ENCODE measurements at regions not wholly inside any gene's neighbourhood (a gene's known extent, or its start where the extent isn't known, plus 50 kb on each side); places are given as distances from the start of the nearest gene placed in this dataset.
A peak's percentile ranks its signal among the peaks of the same experiment; 100 is the strongest.
"Not testable (repeated sequence)": the region's sequence is repeated elsewhere in the genome, so short reads cannot be mapped to it uniquely, and the experiment has no call there.

DNA sequence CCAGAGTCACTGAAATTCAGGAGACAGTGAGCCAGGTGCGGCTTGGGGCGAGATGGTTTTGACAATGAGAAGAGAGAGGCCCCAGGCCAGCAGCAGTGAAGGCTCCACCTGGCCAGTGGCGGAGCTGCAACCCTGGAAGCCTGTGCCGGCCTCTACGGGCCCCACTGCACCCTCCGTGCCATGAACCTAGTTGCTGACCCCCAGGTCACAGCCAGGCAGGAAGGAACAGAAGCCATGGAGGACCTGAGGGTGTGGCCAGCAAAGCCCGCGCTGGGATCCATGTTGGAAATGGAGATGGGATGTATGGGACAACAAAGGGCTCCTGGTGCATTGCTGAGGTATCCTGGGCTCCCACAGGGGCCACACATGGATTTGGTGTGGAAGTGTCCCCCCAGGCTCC is 1528.5 kb downstream of the BRD1 start:
- Histone ChIP-seq H4K20me1 (ENCODE audit: insufficient read depth, low read length) (no peaks in the 10 kb centered on the region), H3K9me2 (replicated peaks; ENCODE audit: insufficient read depth, low read length) (no peaks in the 10 kb centered on the region), H3K79me2 (ENCODE audit: low read length) (no peaks in the 10 kb centered on the region), H3K27me3 (replicated peaks; ENCODE audit: insufficient read depth, low read length) (no peaks in the 10 kb centered on the region), H3K27ac (ENCODE audit: low read length) (no peak overlapping the region), H3K9ac (ENCODE audit: low read length) (no peak overlapping the region), H3F3A (ENCODE audit: insufficient read depth, low read length) (no peaks in the 10 kb centered on the region), H3K36me3 (replicated peaks; ENCODE audit: insufficient read depth, low read length) (no peaks in the 10 kb centered on the region), H2AFZ (ENCODE audit: low read length) (no peak overlapping the region), H3K4me1 (ENCODE audit: low read length) (no peaks in the 10 kb centered on the region), H3K4me3 (ENCODE audit: low read length) (no peak overlapping the region), H3K9me3 (replicated peaks; ENCODE audit: insufficient read depth, low read length) (no peaks in the 10 kb centered on the region), H3K4me2 (ENCODE audit: low read depth, low read length) (no peak overlapping the region)
- TF ChIP-seq, protein P1, sequence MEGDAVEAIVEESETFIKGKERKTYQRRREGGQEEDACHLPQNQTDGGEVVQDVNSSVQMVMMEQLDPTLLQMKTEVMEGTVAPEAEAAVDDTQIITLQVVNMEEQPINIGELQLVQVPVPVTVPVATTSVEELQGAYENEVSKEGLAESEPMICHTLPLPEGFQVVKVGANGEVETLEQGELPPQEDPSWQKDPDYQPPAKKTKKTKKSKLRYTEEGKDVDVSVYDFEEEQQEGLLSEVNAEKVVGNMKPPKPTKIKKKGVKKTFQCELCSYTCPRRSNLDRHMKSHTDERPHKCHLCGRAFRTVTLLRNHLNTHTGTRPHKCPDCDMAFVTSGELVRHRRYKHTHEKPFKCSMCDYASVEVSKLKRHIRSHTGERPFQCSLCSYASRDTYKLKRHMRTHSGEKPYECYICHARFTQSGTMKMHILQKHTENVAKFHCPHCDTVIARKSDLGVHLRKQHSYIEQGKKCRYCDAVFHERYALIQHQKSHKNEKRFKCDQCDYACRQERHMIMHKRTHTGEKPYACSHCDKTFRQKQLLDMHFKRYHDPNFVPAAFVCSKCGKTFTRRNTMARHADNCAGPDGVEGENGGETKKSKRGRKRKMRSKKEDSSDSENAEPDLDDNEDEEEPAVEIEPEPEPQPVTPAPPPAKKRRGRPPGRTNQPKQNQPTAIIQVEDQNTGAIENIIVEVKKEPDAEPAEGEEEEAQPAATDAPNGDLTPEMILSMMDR (IDR thresholded peaks at IDR 0.05; ENCODE audit: low read length), result no peak
- TF ChIP-seq EZH2phosphoT487 (IDR thresholded peaks at IDR 0.05; ENCODE audit: low read length), result no peak
- no peak for TF ChIP-seq EZH2 (optimal IDR thresholded peaks at IDR 0.05; ENCODE audit: low read depth, low read length)
- no peak for DNase-seq

DNA sequence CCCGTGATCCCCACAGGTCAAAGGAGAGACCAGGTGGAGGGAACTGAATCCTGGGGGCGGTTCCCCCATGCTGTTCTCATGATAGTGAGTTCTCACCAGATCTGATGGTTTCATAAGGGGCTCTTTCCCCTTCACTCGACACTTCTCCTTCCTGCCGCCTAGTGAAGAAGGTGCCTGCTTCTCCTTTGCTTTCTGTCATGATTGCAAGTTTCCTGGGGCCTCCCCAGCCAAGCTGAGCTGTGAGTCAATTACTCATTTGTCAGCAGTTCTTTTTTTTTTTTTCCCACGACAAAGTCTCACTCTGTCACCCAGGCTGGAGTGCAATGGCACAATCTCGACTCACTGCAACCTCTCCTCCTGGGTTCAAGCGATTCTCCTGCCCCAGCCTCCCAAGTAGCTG is 1530.4 kb downstream of the BRD1 start:
- H3K9me3 ChIP-seq (replicated peaks; ENCODE audit: insufficient read depth, low read length), result no peaks in the 10 kb centered on the region
- no peaks in the 10 kb centered on the region for H3F3A ChIP-seq (ENCODE audit: insufficient read depth, low read length)
- no peak overlapping the region for H3K27ac ChIP-seq (ENCODE audit: low read length)
- H3K9me2 ChIP-seq (replicated peaks; ENCODE audit: insufficient read depth, low read length), result no peaks in the 10 kb centered on the region
- H3K27me3 ChIP-seq (replicated peaks; ENCODE audit: insufficient read depth, low read length), result no peaks in the 10 kb centered on the region
- no peak for DNase-seq
- H3K79me2 ChIP-seq (ENCODE audit: low read length), result no peaks in the 10 kb centered on the region
- no peak overlapping the region for H3K4me2 ChIP-seq (ENCODE audit: low read depth, low read length)
- H3K9ac ChIP-seq (ENCODE audit: low read length), result no peak overlapping the region
- H3K4me3 ChIP-seq (ENCODE audit: low read length), result no peak overlapping the region
- no peaks in the 10 kb centered on the region for H3K4me1 ChIP-seq (ENCODE audit: low read length)
- H3K36me3 ChIP-seq (replicated peaks; ENCODE audit: insufficient read depth, low read length), result no peaks in the 10 kb centered on the region
- no peak for TF ChIP-seq EZH2phosphoT487 (IDR thresholded peaks at IDR 0.05; ENCODE audit: low read length)
- TF ChIP-seq, protein P1 (IDR thresholded peaks at IDR 0.05; ENCODE audit: low read length), result no peak
- no peak for TF ChIP-seq EZH2 (optimal IDR thresholded peaks at IDR 0.05; ENCODE audit: low read depth, low read length)
- no peak overlapping the region for H2AFZ ChIP-seq (ENCODE audit: low read length)
- H4K20me1 ChIP-seq (ENCODE audit: insufficient read depth, low read length), result no peaks in the 10 kb centered on the region

DNA sequence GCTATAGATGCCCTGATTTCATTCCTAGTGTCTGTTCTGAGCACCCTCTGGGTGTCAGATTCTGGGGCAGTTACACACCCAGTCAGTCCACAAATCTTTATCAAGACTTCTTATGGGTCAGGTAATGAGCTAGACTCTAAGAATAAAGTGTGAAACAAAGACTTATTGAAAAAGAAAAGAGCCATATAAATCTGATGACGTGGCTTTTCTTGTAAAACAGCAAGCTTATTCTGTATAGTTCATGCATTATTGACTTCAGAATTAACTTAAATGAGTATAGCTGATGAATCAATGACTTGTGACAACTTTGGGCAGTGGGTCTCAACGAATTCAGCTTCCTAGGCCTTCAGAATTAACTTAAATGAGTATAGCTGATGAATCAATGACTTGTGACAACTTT is 1527.5 kb downstream of the TBC1D22A start:
- H2AFZ ChIP-seq (ENCODE audit: low read length); H4K20me1 ChIP-seq (ENCODE audit: insufficient read depth, low read length); H3K27me3 ChIP-seq (replicated peaks; ENCODE audit: insufficient read depth, low read length); DNase-seq; H3K9me3 ChIP-seq (replicated peaks; ENCODE audit: insufficient read depth, low read length); H3K4me2 ChIP-seq (ENCODE audit: low read depth, low read length); H3F3A ChIP-seq (ENCODE audit: insufficient read depth, low read length); H3K9ac ChIP-seq (ENCODE audit: low read length); H3K36me3 ChIP-seq (replicated peaks; ENCODE audit: insufficient read depth, low read length); H3K79me2 ChIP-seq (ENCODE audit: low read length); H3K27ac ChIP-seq (ENCODE audit: low read length); H3K4me1 ChIP-seq (ENCODE audit: low read length); H3K9me2 ChIP-seq (replicated peaks; ENCODE audit: insufficient read depth, low read length); H3K4me3 ChIP-seq (ENCODE audit: low read length): not testable (repeated sequence)

DNA sequence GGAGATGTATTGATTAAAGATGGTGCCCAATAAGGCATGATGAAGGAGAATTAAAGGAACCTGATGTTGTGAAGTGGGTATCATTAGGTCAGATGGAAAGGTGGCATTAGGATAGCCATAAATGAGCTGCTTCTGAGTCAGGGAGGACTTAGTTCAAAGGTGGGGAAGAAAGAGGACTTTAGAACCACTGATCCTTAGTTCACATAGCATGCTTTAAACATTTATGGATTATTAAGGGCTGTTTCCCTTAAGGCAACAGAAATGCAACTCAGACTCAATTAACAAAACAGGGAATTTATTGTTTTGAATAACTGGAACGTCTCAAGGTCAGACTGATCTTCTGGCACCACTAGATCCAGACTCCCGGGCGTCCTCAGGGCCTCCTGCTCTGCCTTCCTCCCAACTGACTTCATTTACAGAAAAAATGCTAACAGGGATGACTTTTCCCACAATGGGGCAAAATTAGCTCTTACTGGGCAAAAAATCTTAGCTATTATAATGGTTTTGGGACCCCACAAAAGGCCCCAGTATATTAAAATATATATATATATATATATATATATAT is 1526.0 kb downstream of the TBC1D22A start:
- H3K36me3 ChIP-seq (replicated peaks; ENCODE audit: insufficient read depth, low read length), result no peaks in the 10 kb centered on the region
- no peak overlapping the region for H3K4me3 ChIP-seq (ENCODE audit: low read length)
- H3K4me1 ChIP-seq (ENCODE audit: low read length), result no peaks in the 10 kb centered on the region
- TF ChIP-seq EZH2phosphoT487 (IDR thresholded peaks at IDR 0.05; ENCODE audit: low read length), result no peak
- TF ChIP-seq EZH2 (optimal IDR thresholded peaks at IDR 0.05; ENCODE audit: low read depth, low read length), result no peak
- TF ChIP-seq, protein P1 (IDR thresholded peaks at IDR 0.05; ENCODE audit: low read length), result no peak
- no peak overlapping the region for H2AFZ ChIP-seq (ENCODE audit: low read length)
- H3K27ac ChIP-seq (ENCODE audit: low read length), result no peak overlapping the region
- H3K9me2 ChIP-seq (replicated peaks; ENCODE audit: insufficient read depth, low read length), result no peaks in the 10 kb centered on the region
- no peaks in the 10 kb centered on the region for H3K79me2 ChIP-seq (ENCODE audit: low read length)
- H3K27me3 ChIP-seq (replicated peaks; ENCODE audit: insufficient read depth, low read length), result no peaks in the 10 kb centered on the region
- no peaks in the 10 kb centered on the region for H3F3A ChIP-seq (ENCODE audit: insufficient read depth, low read length)
- no peak overlapping the region for H3K9ac ChIP-seq (ENCODE audit: low read length)
- DNase-seq, result peak; percentile 3
- H3K4me2 ChIP-seq (ENCODE audit: low read depth, low read length), result no peak overlapping the region
- H4K20me1 ChIP-seq (ENCODE audit: insufficient read depth, low read length), result no peaks in the 10 kb centered on the region
- H3K9me3 ChIP-seq (replicated peaks; ENCODE audit: insufficient read depth, low read length), result no peaks in the 10 kb centered on the region

Measured in MM.1S (cell line).